Kidney (tissue), 13 donors: ENCODE measurements at regions not wholly inside any gene's neighbourhood (a gene's known extent, or its start where the extent isn't known, plus 50 kb on each side); places are given as distances from the start of the nearest gene placed in this dataset.

Source experiments
- DNase-seq, 5 donors: peaks; one replicate each; pipeline ENCODE4 v3.0.0-alpha.2; 2013 to 2020
- FAIRE-seq: peaks from 2 replicates; lab custom pipeline; 2012; peaks lifted over from hg19 to GRCh38; lab: Jason Lieb, UNC
- H3K27ac ChIP-seq, 2 donors: one replicate each; pipeline ENCODE4 v1.7.0; 2013; ENCODE audit warnings: low read depth in 2 of 2, low read length in 2 of 2, inconsistent platforms in 1 of 2
- H3K27me3 ChIP-seq: one replicate; pipeline ENCODE4 v1.7.1; 2013; ENCODE audit warnings: low read length, inconsistent platforms; ENCODE audit not compliant: control insufficient read depth, insufficient read depth
- H3K36me3 ChIP-seq, 3 donors: one replicate each; pipeline versions ENCODE4 v1.7.0 to v1.7.1; 2013; ENCODE audit warnings: low read length in 3 of 3, control low read depth in 1 of 3, inconsistent platforms in 1 of 3; ENCODE audit not compliant: insufficient read depth in 3 of 3, control insufficient read depth in 2 of 3
- H3K4me1 ChIP-seq, 3 donors: one replicate each; pipeline versions ENCODE4 v1.7.0 to v1.7.1; 2013; ENCODE audit warnings: low read length in 3 of 3, inconsistent platforms in 1 of 3, low read depth in 1 of 3; ENCODE audit not compliant: control insufficient read depth in 2 of 3, insufficient read depth in 2 of 3
- H3K4me3 ChIP-seq, 3 donors: one replicate each; pipeline versions ENCODE4 v1.7.0 to v1.8.1; 2013; ENCODE audit warnings: low read length in 3 of 3, control low read depth in 1 of 3, inconsistent platforms in 1 of 3
- H3K9ac ChIP-seq, 3 donors: one replicate each; pipeline versions ENCODE4 v1.7.0 to v1.7.1; 2013; ENCODE audit warnings: low read length in 3 of 3, control low read depth in 1 of 3, inconsistent platforms in 1 of 3
- H3K9me3 ChIP-seq, 3 donors: one replicate each; pipeline versions ENCODE4 v1.7.0 to v1.7.1; 2013; ENCODE audit warnings: low read length in 3 of 3, control low read depth in 1 of 3, inconsistent platforms in 1 of 3; ENCODE audit not compliant: control insufficient read depth in 2 of 3, insufficient read depth in 1 of 3
- intact Hi-C: fragments of 100-400 bp; cut with DNase I; formaldehyde crosslinking; loops from one replicate; pipeline ENCODE4 v1.11.1; 2022
- TF ChIP-seq, protein P1 (sequence below): IDR thresholded peaks from 3 replicates; pipeline ENCODE4 v1.5.1; 2012; ENCODE audit warnings: mild to moderate bottlenecking, moderate library complexity, borderline replicate concordance; ENCODE audit not compliant: insufficient read depth; ENCODE audit errors: extremely low read depth
- donor health status: control.
- donor health status: control.
- donor health status: control.
- donor health status: control.
- donor health status: control.
- donor health status: DM: yes; HTN: yes; CAD: no.
- donor health status: Normal renal cell carcinoma (clear cell type).

GRCh38 chr6:144546807-144547206 lies 261.7 kb downstream of the UTRN start:
- no peak for FAIRE-seq
- intact Hi-C loops = no loop called here
- peaks cover 5 to 22% (median 14%) of the 10 kb centered on the region in 3 donors for H3K36me3 ChIP-seq
- DNase-seq = peak in 1 of 5 donors; percentile 40
- TF ChIP-seq, protein P1, sequence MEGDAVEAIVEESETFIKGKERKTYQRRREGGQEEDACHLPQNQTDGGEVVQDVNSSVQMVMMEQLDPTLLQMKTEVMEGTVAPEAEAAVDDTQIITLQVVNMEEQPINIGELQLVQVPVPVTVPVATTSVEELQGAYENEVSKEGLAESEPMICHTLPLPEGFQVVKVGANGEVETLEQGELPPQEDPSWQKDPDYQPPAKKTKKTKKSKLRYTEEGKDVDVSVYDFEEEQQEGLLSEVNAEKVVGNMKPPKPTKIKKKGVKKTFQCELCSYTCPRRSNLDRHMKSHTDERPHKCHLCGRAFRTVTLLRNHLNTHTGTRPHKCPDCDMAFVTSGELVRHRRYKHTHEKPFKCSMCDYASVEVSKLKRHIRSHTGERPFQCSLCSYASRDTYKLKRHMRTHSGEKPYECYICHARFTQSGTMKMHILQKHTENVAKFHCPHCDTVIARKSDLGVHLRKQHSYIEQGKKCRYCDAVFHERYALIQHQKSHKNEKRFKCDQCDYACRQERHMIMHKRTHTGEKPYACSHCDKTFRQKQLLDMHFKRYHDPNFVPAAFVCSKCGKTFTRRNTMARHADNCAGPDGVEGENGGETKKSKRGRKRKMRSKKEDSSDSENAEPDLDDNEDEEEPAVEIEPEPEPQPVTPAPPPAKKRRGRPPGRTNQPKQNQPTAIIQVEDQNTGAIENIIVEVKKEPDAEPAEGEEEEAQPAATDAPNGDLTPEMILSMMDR = no peak
- H3K4me3 ChIP-seq = no peak overlapping the region
- no peak overlapping the region for H3K9ac ChIP-seq
- no peaks in the 10 kb centered on the region for H3K9me3 ChIP-seq
- H3K4me1 ChIP-seq = no peaks in the 10 kb centered on the region
- H3K27me3 ChIP-seq = no peaks in the 10 kb centered on the region
- no peak overlapping the region for H3K27ac ChIP-seq

- DNase-seq (no peak), FAIRE-seq (no peak)
- TF ChIP-seq, protein P1 = no peak
- peaks cover 4 to 22% (median 13%) of the 10 kb centered on the region in 3 donors for H3K36me3 ChIP-seq
- no peak overlapping the region for H3K27ac ChIP-seq
- intact Hi-C loops = no loop called here
- no peak overlapping the region for H3K9ac ChIP-seq
- no peaks in the 10 kb centered on the region for H3K27me3 ChIP-seq
- no peaks in the 10 kb centered on the region for H3K4me1 ChIP-seq
- H3K4me3 ChIP-seq = no peak overlapping the region
- no peaks in the 10 kb centered on the region for H3K9me3 ChIP-seq
Measured at GRCh38 chr6:144547409-144547808, 262.3 kb downstream of the UTRN start.

DNA sequence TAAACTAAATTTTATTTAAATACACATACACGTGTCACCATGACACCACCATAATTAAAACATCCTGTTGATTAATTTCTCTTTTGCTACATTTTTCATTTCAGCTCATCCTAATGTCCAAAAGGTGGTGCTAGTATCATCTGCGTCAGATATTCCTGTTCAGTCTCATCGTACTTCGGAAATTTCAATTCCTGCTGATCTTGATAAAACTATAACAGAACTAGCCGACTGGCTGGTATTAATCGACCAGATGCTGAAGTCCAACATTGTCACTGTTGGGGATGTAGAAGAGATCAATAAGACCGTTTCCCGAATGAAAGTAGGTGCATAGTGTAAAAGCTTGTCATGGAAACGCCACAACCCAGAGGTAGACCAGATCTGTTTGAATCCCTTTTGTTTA lies 263.4 kb downstream of the UTRN start:
- Histone ChIP-seq H3K36me3 (peaks cover 4 to 22% (median 13%) of the 10 kb centered on the region in 3 donors), H3K27me3 (no peaks in the 10 kb centered on the region), H3K9me3 (no peaks in the 10 kb centered on the region), H3K4me3 (no peak overlapping the region), H3K9ac (no peak overlapping the region), H3K27ac (no peak overlapping the region), H3K4me1 (no peaks in the 10 kb centered on the region)
- TF ChIP-seq, protein P1 = no peak
- DNase-seq (no peak), FAIRE-seq (no peak)
- intact Hi-C loops = no loop called here
